Smooth muscle cell (in vitro differentiated cells): ENCODE measurements at regions not wholly inside any gene's neighbourhood (a gene's known extent, or its start where the extent isn't known, plus 50 kb on each side); places are given as distances from the start of the nearest gene placed in this dataset.

ENCODE experiments used
- DNase-seq: peaks from one replicate; lab custom pipeline; 2025; ENCODE audit not compliant: unreplicated experiment; lab: John Stamatoyannopoulos, UW
- H2AFZ ChIP-seq: fragments of 200-600 bp; sonication (generic); 2 replicates; pipeline ENCODE4 v1.6.0; 2016; ENCODE audit warnings: antibody characterized with exemption, low read depth, mild to moderate bottlenecking
- H3F3A ChIP-seq: fragments of 200-600 bp; sonication (generic); 2 replicates; pipeline ENCODE4 v1.6.0; 2017; ENCODE audit warnings: antibody characterized with exemption, low read depth
- H3K27ac ChIP-seq: fragments of 200-600 bp; sonication (generic); 2 replicates; pipeline ENCODE4 v1.5.1; 2016; ENCODE audit warnings: low read depth, mild to moderate bottlenecking
- H3K27me3 ChIP-seq: fragments of 200-600 bp; sonication (generic); 2 replicates; pipeline ENCODE4 v1.6.1; 2016; ENCODE audit warnings: low read depth, mild to moderate bottlenecking
- H3K36me3 ChIP-seq: fragments of 200-600 bp; sonication (generic); 2 replicates; pipeline ENCODE4 v1.5.1; 2016; ENCODE audit warnings: low read depth
- H3K4me1 ChIP-seq: fragments of 200-600 bp; sonication (generic); 2 replicates; pipeline ENCODE4 v1.5.1; 2016; ENCODE audit warnings: low read depth
- H3K4me2 ChIP-seq: fragments of 200-600 bp; sonication (generic); 2 replicates; pipeline ENCODE4 v1.6.0; 2016; ENCODE audit warnings: mild to moderate bottlenecking
- H3K4me3 ChIP-seq: fragments of 200-600 bp; sonication (generic); 2 replicates; pipeline ENCODE4 v1.5.1; 2016; ENCODE audit warnings: mild to moderate bottlenecking
- H3K79me2 ChIP-seq: fragments of 200-600 bp; sonication (generic); 2 replicates; pipeline ENCODE4 v1.6.0; 2016; ENCODE audit warnings: low read depth, mild to moderate bottlenecking
- H3K9ac ChIP-seq: fragments of 200-600 bp; sonication (generic); 2 replicates; pipeline ENCODE4 v1.6.0; 2016; ENCODE audit warnings: low read depth
- H3K9me3 ChIP-seq: fragments of 200-600 bp; sonication (generic); replicated peaks from 2 replicates; pipeline ENCODE4 v1.5.1; 2016; ENCODE audit warnings: low read depth
- H4K20me1 ChIP-seq: fragments of 200-600 bp; sonication (generic); 2 replicates; pipeline ENCODE4 v1.6.0; 2016; ENCODE audit warnings: low read depth
- CTCF ChIP-seq: fragments of 200-600 bp; sonication (generic); IDR thresholded peaks from 2 replicates; pipeline ENCODE4 v1.5.1; 2017; ENCODE audit warnings: borderline replicate concordance, mild to moderate bottlenecking, antibody characterized with exemption; ENCODE audit not compliant: insufficient read depth, poor library complexity, severe bottlenecking
- WGBS: methylation state at CpG from one replicate; pipeline ENCODE4 v1.1.7; 2016; ENCODE audit warnings: low lambda C conversion rate; 5-methylcytosine and 5-hydroxymethylcytosine counted together

DNA sequence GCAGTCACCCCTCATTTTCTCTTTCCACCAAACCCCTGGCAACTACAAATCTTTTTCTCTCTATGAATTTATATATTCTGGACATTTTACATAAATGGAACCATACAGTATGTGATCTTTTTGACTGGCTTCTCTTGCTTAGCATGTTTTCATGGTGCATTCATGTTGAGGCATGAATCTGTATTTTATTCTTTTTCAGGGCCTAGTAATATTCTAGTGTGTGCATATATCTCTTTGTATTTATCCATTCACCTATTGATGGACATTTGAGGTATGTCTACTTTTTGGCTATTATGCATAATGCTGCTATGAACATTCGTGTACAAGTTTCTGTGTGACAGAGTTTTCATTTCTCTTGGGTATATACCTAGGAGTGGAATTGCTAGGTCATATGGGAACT lies 78.2 kb downstream of the HACD1 start:
- H3K9me3 ChIP-seq, result no peaks in the 10 kb centered on the region
- no peak overlapping the region for H3K4me2 ChIP-seq
- H3K36me3 ChIP-seq, result no peaks in the 10 kb centered on the region
- no peak overlapping the region for H3K27ac ChIP-seq
- no peak for DNase-seq
- no peaks in the 10 kb centered on the region for H3F3A ChIP-seq
- no peaks in the 10 kb centered on the region for H4K20me1 ChIP-seq
- H3K4me3 ChIP-seq, result no peak overlapping the region
- 93% methylated on average over 1 of the region's 1 CpG for WGBS
- no peaks in the 10 kb centered on the region for H3K79me2 ChIP-seq
- no peaks in the 10 kb centered on the region for H3K4me1 ChIP-seq
- no peaks in the 10 kb centered on the region for H3K27me3 ChIP-seq
- no peak overlapping the region for H3K9ac ChIP-seq
- no peak for TF ChIP-seq CTCF
- H2AFZ ChIP-seq, result no peak overlapping the region

DNA sequence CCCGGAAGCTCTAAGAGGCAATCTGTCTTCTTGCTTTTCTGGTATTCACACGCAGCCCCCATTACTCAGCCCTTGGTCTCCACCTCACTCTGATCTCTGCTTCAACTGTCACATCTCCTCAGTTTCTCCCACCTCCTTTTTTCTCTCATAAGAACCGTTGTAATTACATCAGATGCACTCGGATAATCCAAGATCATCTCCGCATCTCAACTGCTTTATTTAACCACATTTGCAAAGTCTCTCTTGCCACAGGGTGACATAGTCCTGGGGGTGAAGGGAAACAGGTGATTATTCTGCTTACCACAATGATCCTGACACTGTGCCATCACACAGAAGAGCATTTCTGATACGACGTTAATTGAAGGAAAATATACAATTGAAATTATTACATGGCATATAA lies 79.9 kb downstream of the HACD1 start:
- Histone ChIP-seq H3K4me2 (no peak overlapping the region), H3K27me3 (no peaks in the 10 kb centered on the region), H4K20me1 (no peaks in the 10 kb centered on the region), H2AFZ (no peak overlapping the region), H3K9ac (no peak overlapping the region), H3K4me1 (no peaks in the 10 kb centered on the region), H3K27ac (no peak overlapping the region), H3K79me2 (no peaks in the 10 kb centered on the region), H3K36me3 (no peaks in the 10 kb centered on the region), H3K4me3 (no peak overlapping the region), H3K9me3 (no peaks in the 10 kb centered on the region), H3F3A (no peaks in the 10 kb centered on the region)
- no peak for TF ChIP-seq CTCF
- no peak for DNase-seq
- WGBS, result 84% methylated on average over 7 of the region's 7 CpGs

DNA sequence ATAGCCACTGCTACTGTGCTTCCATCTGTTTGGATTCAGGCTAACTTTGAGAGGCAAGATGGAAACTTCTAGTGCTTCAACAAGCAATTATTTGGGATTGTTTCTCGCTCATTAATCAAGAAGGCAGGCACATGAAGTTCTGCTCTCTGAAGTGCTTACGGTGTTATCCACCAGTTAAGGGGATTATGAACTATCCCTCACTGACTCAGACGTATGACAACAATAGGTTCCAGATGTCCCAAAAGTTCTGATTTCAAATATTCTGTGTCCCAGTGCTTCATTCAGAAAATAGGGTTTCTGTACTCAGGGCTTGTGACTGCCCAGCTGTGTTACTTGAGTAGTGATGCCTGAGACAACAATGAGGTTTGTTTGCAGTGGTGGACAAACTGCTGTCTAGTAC lies 81.0 kb downstream of the HACD1 start:
- WGBS, result 54% methylated on average over 3 of the region's 3 CpGs
- TF ChIP-seq CTCF, result no peak
- Histone ChIP-seq H3K4me3 (no peak overlapping the region), H3K27ac (no peak overlapping the region), H2AFZ (no peak overlapping the region), H3K79me2 (no peaks in the 10 kb centered on the region), H3K9ac (no peak overlapping the region), H3F3A (no peaks in the 10 kb centered on the region), H3K9me3 (no peaks in the 10 kb centered on the region), H3K4me2 (no peak overlapping the region), H3K36me3 (no peaks in the 10 kb centered on the region), H3K27me3 (no peaks in the 10 kb centered on the region), H4K20me1 (no peaks in the 10 kb centered on the region), H3K4me1 (no peaks in the 10 kb centered on the region)
- DNase-seq, result no peak

- H3K4me3 ChIP-seq, result no peak overlapping the region
- WGBS, result 94% methylated on average over 4 of the region's 4 CpGs
- H3K4me2 ChIP-seq, result no peak overlapping the region
- H2AFZ ChIP-seq, result no peak overlapping the region
- H3K27me3 ChIP-seq, result no peaks in the 10 kb centered on the region
- no peaks in the 10 kb centered on the region for H3K9me3 ChIP-seq
- no peak overlapping the region for H3K9ac ChIP-seq
- no peaks in the 10 kb centered on the region for H4K20me1 ChIP-seq
- no peak for TF ChIP-seq CTCF
- no peak for DNase-seq
- no peaks in the 10 kb centered on the region for H3K79me2 ChIP-seq
- H3K27ac ChIP-seq, result no peak overlapping the region
- no peaks in the 10 kb centered on the region for H3K4me1 ChIP-seq
- no peaks in the 10 kb centered on the region for H3F3A ChIP-seq
- H3K36me3 ChIP-seq, result no peaks in the 10 kb centered on the region
Measured at GRCh38 chr10:17533731-17534130, 79.3 kb upstream of the ST8SIA6 start.
